Coronary artery (tissue), 2 donors: ENCODE measurements at regions not wholly inside any gene's neighbourhood (a gene's known extent, or its start where the extent isn't known, plus 50 kb on each side); places are given as distances from the start of the nearest gene placed in this dataset.

Source experiments
- DNase-seq: peaks from one replicate; pipeline ENCODE4 v3.0.0-alpha.2; 2017; ENCODE audit warnings: low spot score
- H3K27ac ChIP-seq, 2 donors: fragments of 200-600 bp; sonication (generic); one replicate each; pipeline ENCODE4 v1.5.1; 2016 to 2019
- H3K4me3 ChIP-seq: fragments of 200-600 bp; sonication (generic); 2 replicates; pipeline ENCODE4 v1.5.1; 2016; ENCODE audit warnings: mild to moderate bottlenecking, moderate library complexity
- TF ChIP-seq, protein P1 (sequence below): fragments of 200-600 bp; sonication (generic); IDR thresholded peaks from one replicate; pipeline ENCODE4 v1.5.1; 2019; ENCODE audit warnings: antibody characterized with exemption

DNA sequence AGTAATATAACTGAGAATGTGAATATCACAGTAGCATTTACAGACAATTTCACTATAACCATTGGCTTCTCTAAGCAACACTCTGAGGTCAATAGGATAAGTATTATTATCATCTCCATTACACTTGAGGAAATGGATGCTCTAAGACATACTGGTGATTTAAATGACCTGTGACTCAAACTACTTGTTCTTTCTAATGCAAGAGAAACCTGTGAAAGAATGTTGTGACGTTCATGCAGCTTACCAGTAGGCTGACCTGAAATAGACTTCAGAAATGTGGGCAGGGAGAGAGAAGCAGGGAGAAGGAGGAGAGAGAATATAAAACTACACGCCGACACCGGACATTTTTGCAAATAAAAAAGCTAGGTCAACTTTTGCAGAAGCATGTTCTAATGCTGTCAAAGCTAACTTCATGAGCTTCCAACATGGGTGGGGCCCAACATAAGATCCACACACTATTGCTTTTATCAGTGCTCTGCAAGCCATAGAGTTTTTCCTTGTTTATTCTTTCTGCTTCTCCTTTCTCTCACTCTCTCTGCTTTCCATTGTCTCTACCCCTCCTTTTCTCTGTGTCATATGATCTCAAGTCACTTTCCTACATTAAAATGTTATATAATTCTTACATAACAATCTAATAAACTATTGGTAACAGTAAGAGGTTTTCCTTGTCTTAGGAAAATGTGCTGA, 217.6 kb upstream of the FN1 start:
- H3K27ac ChIP-seq = peak overlapping the region in 1 of 2 donors; percentile 13

DNA sequence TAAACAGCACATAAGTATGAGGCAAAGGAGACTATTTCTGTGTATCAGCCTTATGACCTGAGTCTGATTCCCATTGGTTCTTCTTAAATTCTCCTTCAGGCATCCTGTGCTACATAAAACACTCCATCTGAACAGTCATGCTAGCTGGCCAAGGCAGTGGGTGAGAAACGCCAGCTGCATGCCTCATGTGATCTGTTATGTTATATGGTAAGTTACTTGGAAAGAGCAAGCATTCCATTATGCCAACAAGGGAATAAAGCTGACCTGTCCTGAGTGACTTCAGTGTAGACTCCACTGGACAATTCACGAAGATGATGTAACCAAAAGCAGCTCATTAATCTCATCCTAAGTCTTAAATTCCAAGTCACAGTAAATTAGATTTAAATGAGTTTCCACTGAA, 216.5 kb upstream of the FN1 start:
- no peak for DNase-seq

More for the DNA sequence above, 217.6 kb upstream of the FN1 start:
- no peak overlapping the region for H3K4me3 ChIP-seq
- DNase-seq = no peak
- TF ChIP-seq, protein P1, sequence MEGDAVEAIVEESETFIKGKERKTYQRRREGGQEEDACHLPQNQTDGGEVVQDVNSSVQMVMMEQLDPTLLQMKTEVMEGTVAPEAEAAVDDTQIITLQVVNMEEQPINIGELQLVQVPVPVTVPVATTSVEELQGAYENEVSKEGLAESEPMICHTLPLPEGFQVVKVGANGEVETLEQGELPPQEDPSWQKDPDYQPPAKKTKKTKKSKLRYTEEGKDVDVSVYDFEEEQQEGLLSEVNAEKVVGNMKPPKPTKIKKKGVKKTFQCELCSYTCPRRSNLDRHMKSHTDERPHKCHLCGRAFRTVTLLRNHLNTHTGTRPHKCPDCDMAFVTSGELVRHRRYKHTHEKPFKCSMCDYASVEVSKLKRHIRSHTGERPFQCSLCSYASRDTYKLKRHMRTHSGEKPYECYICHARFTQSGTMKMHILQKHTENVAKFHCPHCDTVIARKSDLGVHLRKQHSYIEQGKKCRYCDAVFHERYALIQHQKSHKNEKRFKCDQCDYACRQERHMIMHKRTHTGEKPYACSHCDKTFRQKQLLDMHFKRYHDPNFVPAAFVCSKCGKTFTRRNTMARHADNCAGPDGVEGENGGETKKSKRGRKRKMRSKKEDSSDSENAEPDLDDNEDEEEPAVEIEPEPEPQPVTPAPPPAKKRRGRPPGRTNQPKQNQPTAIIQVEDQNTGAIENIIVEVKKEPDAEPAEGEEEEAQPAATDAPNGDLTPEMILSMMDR = no peak

GRCh38 chr2:215651412-215651811, 215.5 kb upstream of the FN1 start:
- Histone ChIP-seq H3K27ac (no peak overlapping the region), H3K4me3 (no peak overlapping the region)
- DNase-seq = no peak
- TF ChIP-seq, protein P1 = no peak

More for the DNA sequence above, 216.5 kb upstream of the FN1 start:
- Histone ChIP-seq H3K4me3 (no peak overlapping the region), H3K27ac (peak overlapping the region in 1 of 2 donors; percentile 64)
- TF ChIP-seq, protein P1 = no peak

- no peak overlapping the region for H3K4me3 ChIP-seq
- H3K27ac ChIP-seq = no peak overlapping the region
- TF ChIP-seq, protein P1 = no peak
- DNase-seq = no peak
These were observed 208.5 kb upstream of the FN1 start for GRCh38 chr2:215644233-215644897.

DNA sequence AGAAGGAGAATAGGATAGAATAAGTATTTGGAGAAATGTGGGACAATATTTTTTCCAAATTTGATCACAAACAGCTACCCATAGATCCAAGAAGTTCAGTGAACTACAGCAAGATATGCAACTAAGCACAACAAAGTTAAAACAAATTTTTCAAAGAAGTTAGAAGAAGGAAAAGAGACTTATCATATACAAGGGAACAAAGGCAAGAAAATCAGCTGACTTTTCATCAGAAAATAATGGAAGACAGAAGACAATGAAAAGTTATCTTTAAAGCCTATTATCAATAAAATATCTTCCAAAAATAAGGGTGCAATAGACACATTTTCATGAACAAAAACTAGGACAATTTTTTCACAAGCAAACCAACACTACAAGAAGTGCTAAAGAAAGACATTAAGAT, 202.8 kb upstream of the FN1 start:
- TF ChIP-seq, protein P1 = no peak
- DNase-seq = no peak
- Histone ChIP-seq H3K27ac (no peak overlapping the region), H3K4me3 (no peak overlapping the region)

DNA sequence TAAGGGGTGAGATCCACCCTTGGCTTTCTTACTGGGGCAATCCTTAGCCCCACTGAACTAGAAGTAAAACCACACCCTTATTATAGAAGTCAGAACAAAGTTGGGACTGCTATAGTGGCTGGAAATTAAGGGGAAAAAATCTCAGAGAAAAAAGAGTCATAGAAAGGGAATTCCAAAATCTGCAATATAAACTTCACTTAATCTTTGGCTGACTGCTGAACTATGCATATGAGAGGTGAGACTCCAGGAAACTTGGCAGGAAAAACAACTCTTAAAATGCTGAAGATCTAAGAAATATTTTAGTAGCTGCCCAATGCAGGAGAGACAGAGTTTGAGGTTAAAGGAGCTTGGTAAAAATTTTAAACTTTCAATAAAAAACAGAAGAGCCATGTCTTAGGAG, 201.8 kb upstream of the FN1 start:
- Histone ChIP-seq H3K27ac (no peak overlapping the region), H3K4me3 (no peak overlapping the region)
- no peak for DNase-seq
- TF ChIP-seq, protein P1 = no peak

DNA sequence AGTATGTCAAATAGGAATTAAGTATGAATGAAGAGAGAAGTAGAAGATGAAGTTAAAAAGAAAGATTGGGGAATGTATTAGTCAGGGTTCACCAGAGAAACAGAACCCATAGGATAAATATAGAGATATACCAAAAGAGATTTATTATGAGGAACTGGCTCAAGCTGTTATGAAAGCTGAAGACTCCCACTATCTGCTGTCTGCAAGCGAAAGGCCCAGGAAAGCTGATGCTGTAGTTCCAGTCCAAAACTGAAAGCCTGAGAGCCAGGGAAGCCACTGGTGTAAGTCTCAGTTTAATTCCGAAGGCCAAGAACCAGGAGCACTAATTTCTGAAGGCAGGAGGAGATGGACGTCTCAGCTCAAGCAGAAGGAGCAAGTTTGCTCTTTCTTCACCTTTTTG, 200.9 kb upstream of the FN1 start:
- DNase-seq = no peak
- TF ChIP-seq, protein P1 = no peak
- Histone ChIP-seq H3K4me3 (no peak overlapping the region), H3K27ac (no peak overlapping the region)
